ENCODE measurements at regions not wholly inside any gene's neighbourhood (a gene's known extent, or its start where the extent isn't known, plus 50 kb on each side); places are given as distances from the start of the nearest gene placed in this dataset.

GRCh38 chr4:141570290-141570689 lies 66.1 kb upstream of the IL15 start:
- Histone ChIP-seq H3K79me2 (ENCODE audit: low read depth) (no peaks in the 10 kb centered on the region), H3K36me3 (ENCODE audit: low read depth) (no peaks in the 10 kb centered on the region), H3K4me2 (no peak overlapping the region), H3K27me3 (ENCODE audit: insufficient read depth, low read depth) (no peaks in the 10 kb centered on the region), H4K20me1 (ENCODE audit: insufficient read depth) (no peaks in the 10 kb centered on the region), H3K9me2 (ENCODE audit: insufficient read depth) (no peaks in the 10 kb centered on the region), H3K4me1 (replicated peaks; ENCODE audit: insufficient read depth) (no peaks in the 10 kb centered on the region), H2AFZ (no peak overlapping the region), H3K4me3 (no peak overlapping the region), H3F3A (ENCODE audit: insufficient read depth, low read depth) (no peaks in the 10 kb centered on the region), H3K9me3 (ENCODE audit: insufficient read depth, low read depth) (no peaks in the 10 kb centered on the region), H3K27ac (no peak overlapping the region)
- BruUV-seq (replicated peaks) = no TSS peak
- CTCF ChIA-PET = no interaction called here
- DNase-seq = no peak
- POLR2A ChIA-PET (ENCODE audit: unreplicated experiment) = no interaction called here
- no peak for TF ChIP-seq EZH2 (IDR thresholded peaks at IDR 0.05; ENCODE audit: low read depth)
- no peak for TF ChIP-seq CTCF (conservative IDR thresholded peaks at IDR 0.05)
- intact Hi-C loops (cut with micrococcal nuclease; ENCODE audit: unreplicated experiment) = no loop called here

GRCh38 chr4:141571362-141571761 lies 65.0 kb upstream of the IL15 start:
- Histone ChIP-seq H3F3A (ENCODE audit: insufficient read depth, low read depth) (no peaks in the 10 kb centered on the region), H3K27ac (no peak overlapping the region), H3K36me3 (ENCODE audit: low read depth) (no peaks in the 10 kb centered on the region), H3K4me3 (no peak overlapping the region), H3K27me3 (ENCODE audit: insufficient read depth, low read depth) (no peaks in the 10 kb centered on the region), H3K9me3 (ENCODE audit: insufficient read depth, low read depth) (no peaks in the 10 kb centered on the region), H2AFZ (no peak overlapping the region), H3K4me1 (replicated peaks; ENCODE audit: insufficient read depth) (no peaks in the 10 kb centered on the region), H3K79me2 (ENCODE audit: low read depth) (no peaks in the 10 kb centered on the region), H3K9me2 (ENCODE audit: insufficient read depth) (no peaks in the 10 kb centered on the region), H3K4me2 (no peak overlapping the region), H4K20me1 (ENCODE audit: insufficient read depth) (no peaks in the 10 kb centered on the region)
- POLR2A ChIA-PET (ENCODE audit: unreplicated experiment) = interaction anchor here (0.5 kb wide), 1 partner anchor 1883 kb away, joined by 4 read pairs; no protein-coding TSS in a partner anchor
- no peak for TF ChIP-seq EZH2 (IDR thresholded peaks at IDR 0.05; ENCODE audit: low read depth)
- TF ChIP-seq CTCF (conservative IDR thresholded peaks at IDR 0.05) = no peak
- intact Hi-C loops (cut with micrococcal nuclease; ENCODE audit: unreplicated experiment) = no loop called here
- no TSS peak for BruUV-seq (replicated peaks)
- CTCF ChIA-PET = no interaction called here
- DNase-seq = no peak

DNA sequence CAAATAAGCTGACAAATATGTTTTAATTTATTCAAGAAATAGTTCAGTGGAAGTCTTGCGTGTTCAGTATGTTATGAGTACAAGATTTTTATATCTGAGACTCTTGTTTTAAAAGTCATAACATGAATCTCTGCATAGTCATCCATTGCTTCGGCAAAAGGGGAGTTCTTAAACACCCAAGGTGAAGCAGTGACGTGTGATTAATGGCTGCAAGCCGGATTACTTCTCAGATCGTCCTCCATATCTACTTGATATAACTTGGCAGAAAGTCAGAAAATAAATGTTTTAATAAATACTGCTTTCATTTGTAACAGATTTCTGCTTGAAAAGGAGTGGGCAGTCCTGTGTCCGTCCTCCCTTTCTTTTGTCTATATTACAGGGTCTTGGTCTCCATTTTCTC lies 64.6 kb upstream of the IL15 start:
- CTCF ChIA-PET = no interaction called here
- no TSS peak for BruUV-seq (replicated peaks)

More for the DNA sequence above, 64.6 kb upstream of the IL15 start:
- DNase-seq = no peak
- Histone ChIP-seq H2AFZ (no peak overlapping the region), H4K20me1 (ENCODE audit: insufficient read depth) (no peaks in the 10 kb centered on the region), H3F3A (ENCODE audit: insufficient read depth, low read depth) (no peaks in the 10 kb centered on the region), H3K79me2 (ENCODE audit: low read depth) (no peaks in the 10 kb centered on the region), H3K27me3 (ENCODE audit: insufficient read depth, low read depth) (no peaks in the 10 kb centered on the region), H3K27ac (no peak overlapping the region), H3K9me3 (ENCODE audit: insufficient read depth, low read depth) (no peaks in the 10 kb centered on the region), H3K4me2 (no peak overlapping the region), H3K4me3 (no peak overlapping the region), H3K36me3 (ENCODE audit: low read depth) (no peaks in the 10 kb centered on the region), H3K9me2 (ENCODE audit: insufficient read depth) (no peaks in the 10 kb centered on the region), H3K4me1 (replicated peaks; ENCODE audit: insufficient read depth) (no peaks in the 10 kb centered on the region)
- no peak for TF ChIP-seq CTCF (conservative IDR thresholded peaks at IDR 0.05)
- no peak for TF ChIP-seq EZH2 (IDR thresholded peaks at IDR 0.05; ENCODE audit: low read depth)
- POLR2A ChIA-PET (ENCODE audit: unreplicated experiment) = no interaction called here
- intact Hi-C loops (cut with micrococcal nuclease; ENCODE audit: unreplicated experiment) = no loop called here
